ENCODE measurements at regions not wholly inside any gene's neighbourhood (a gene's known extent, or its start where the extent isn't known, plus 50 kb on each side); places are given as distances from the start of the nearest gene placed in this dataset.

- TF ChIP-seq CTCF (conservative IDR thresholded peaks at IDR 0.05; ENCODE audit: low read depth, low read length) = no peak
- TF ChIP-seq EZH2phosphoT487 (IDR thresholded peaks at IDR 0.05; ENCODE audit: borderline replicate concordance, low read length) = no peak
Measured at GRCh38 chr10:4241724-4242345, 456.8 kb upstream of the KLF6 start.

All from PC-3 (cell line).